ENCODE measurements at regions not wholly inside any gene's neighbourhood (a gene's known extent, or its start where the extent isn't known, plus 50 kb on each side); places are given as distances from the start of the nearest gene placed in this dataset.
"Not testable (repeated sequence)": the region's sequence is repeated elsewhere in the genome, so short reads cannot be mapped to it uniquely, and the experiment has no call there.

DNA sequence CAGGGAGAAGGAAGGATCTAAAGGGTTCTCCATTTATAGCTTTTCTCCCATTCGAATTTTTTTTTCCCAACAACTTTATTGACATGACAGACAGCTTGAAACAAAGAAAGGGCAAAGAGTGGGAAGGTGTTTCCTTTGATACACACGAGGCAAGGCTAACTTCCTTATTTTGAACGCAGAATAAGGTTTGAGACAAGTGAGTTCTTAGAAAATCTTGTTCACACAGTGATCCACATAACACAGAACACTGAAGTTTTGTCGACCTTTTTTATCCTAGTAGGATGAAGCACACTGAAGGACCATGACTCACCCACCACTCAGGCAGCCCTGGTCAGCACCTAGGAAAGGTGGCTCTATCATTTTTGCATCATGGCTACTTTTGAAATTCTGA is 425.8 kb upstream of the MDFIC2 start:
- Mint-ChIP-seq H3K9me3 (no peaks in the 10 kb centered on the region), H3K36me3 (no peaks in the 10 kb centered on the region), H3K27ac (no peak overlapping the region)
- ATAC-seq (no peak), DNase-seq (ENCODE audit: low spot score in 2 of 2) (no peak)

DNA sequence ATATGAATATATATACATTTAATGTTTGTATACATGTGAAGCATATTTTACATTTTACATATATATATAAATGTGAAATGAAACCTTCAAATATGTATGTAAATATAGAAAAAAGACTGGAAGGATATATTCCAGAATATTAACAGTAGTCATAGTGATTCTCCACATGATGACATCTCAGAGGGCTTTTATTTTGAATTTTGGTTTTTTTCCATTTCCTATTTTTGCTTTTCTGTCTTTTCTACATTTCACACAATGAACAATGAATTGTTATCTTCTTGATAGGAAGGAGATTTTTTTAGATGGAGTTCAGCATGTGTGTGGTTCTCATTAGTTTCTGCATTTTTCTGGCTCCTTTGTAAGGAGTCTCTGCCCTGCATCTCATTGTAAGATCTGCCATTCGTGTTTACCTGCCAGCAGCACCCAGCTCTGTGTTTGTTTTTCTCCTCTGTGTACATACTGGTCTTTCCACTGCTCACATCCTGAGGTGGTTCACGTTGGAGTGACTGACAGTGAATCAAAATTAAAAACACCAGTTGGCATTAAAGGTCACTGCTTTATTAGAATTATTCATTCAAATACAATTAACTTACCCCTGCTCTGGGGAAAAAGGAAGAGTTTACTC is 425.3 kb upstream of the MDFIC2 start:
- Mint-ChIP-seq H3K27ac (no peak overlapping the region), H3K9me3 (no peaks in the 10 kb centered on the region), H3K36me3 (no peaks in the 10 kb centered on the region)
- DNase-seq (ENCODE audit: low spot score in 2 of 2), result no peak
- no peak for ATAC-seq

DNA sequence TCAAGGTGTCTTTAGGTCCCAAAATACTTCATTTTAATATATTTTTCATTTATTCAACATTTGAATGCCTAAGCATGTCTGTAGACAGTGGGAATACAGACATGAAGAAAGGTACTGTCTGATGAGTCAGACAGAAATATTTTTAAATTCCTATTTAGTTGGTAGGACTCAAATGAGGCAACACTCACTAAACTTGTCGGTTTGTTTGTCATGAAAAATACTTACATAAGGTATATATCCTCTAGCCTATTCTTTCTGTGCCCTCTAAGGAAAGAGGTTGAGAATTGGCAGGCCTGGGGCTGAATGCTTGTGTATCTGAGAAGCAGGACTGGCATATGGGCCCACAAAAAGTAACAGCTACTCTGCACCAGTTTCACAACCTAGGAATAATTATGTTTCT is 423.6 kb upstream of the MDFIC2 start:
- Mint-ChIP-seq H3K36me3 (no peaks in the 10 kb centered on the region), H3K9me3 (no peaks in the 10 kb centered on the region), H3K27ac (no peak overlapping the region)
- no peak for DNase-seq (ENCODE audit: low spot score in 2 of 2)
- no peak for ATAC-seq

DNA sequence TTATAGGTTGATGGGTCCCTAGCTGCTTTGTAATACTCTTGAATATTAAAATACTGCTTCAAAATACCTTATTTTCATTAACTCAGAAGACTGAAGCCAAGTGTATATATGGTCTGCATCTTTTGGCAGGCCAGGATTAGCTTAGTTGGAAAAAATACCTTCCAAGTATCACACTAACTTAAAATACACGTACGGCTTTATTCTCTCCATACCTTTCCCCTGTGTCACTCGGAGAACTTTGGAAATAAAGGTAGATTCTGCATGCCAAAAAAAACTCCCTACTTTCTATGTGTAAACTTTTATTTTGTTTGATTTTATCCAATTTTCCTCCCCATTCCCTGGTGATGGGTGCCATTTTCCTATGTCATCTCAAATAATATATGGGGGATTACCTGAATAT is 422.3 kb upstream of the MDFIC2 start:
- ATAC-seq (no peak), DNase-seq (ENCODE audit: low spot score in 2 of 2) (no peak)
- Mint-ChIP-seq H3K9me3 (no peaks in the 10 kb centered on the region), H3K27ac (no peak overlapping the region), H3K36me3 (no peaks in the 10 kb centered on the region)

DNA sequence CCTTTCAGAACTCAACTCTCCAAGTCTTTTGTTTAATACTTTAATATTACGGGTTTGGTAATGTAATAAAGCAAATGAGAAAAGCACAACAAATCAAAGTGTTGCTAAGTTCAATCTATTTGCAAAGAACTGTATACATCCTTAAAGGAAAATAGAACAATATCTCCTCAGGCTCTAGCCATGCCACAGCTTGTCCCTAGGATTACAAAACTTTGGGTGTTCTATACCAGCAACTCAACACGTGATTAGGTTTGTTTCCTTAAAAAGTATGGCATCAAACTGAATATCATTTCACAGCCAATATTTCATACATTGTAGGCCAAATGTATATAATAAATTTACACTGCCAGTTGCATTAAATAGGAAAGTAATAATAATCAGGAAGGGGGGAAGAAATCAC is 418.6 kb upstream of the MDFIC2 start:
- ATAC-seq, result no peak
- Mint-ChIP-seq H3K9me3 (no peaks in the 10 kb centered on the region), H3K36me3 (no peaks in the 10 kb centered on the region), H3K27ac (no peak overlapping the region)
- DNase-seq (ENCODE audit: low spot score in 2 of 2), result no peak

DNA sequence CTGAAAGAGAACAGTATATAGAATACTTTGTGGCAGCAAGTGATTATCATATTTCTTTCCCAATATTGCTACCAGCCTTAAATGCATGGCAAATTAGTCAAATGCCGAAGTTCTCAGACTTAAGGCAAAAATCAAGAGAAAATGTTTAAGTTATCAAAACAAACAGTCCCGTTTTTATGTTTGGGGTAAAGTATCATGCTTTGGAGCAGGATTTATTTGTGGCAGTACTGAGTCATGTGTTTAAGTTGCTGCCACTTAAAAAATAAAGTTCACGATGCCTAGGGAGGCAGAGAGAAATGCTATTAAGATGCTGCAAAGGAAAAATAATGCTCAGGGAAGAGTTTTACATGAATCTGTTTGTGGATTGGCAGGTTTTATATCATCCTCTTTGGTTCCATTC is 417.4 kb upstream of the MDFIC2 start:
- Mint-ChIP-seq H3K9me3 (peaks cover 4 to 5% of the 10 kb centered on the region in 2 donors), H3K36me3 (peaks cover 2% of the 10 kb centered on the region in 2 donors), H3K27ac (no peak overlapping the region)
- DNase-seq (ENCODE audit: low spot score in 2 of 2) (no peak), ATAC-seq (no peak)

DNA sequence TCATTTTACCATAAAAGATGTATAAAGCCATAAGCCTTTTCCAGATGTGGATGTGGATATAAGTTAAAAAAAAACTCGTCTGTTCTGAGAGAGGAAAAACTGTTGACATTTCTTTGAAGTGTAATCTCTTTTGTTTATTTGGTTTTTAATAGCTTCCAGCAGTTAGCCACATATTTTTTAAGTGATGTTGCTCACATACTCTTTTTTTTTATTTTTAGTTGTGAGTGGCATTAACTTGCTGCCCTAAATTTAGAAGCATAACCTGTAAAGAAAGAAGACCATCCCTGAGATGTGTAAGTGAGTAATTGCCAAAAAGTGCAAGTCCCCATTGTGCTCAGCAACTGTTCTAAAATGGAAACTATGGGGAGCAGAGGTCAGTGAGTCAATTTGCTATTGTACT is 415.9 kb upstream of the MDFIC2 start:
- Mint-ChIP-seq H3K36me3 (peaks cover 6% of the 10 kb centered on the region in 2 donors), H3K9me3 (peaks cover 8 to 9% of the 10 kb centered on the region in 2 donors), H3K27ac (no peak overlapping the region)
- ATAC-seq, result no peak
- no peak for DNase-seq (ENCODE audit: low spot score in 2 of 2)

DNA sequence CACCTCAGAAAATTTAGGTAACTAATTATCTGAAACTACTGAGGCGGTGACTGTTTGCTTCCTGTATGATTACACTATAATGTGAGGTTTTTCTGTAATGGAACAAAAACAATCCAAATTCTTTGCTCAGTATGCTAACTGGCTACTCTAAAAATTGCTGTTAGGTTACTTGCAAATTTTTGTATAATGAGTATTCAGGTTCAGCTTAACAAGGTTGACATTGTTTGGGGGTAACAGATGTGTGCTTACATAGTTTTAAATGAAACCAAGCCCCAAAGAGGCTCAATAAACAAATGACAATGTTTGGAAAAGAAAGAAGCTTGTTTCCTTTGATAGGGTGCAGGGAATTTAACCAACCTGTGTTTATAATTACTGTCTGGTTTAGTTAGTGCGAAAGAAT is 414.5 kb upstream of the MDFIC2 start:
- no peak for DNase-seq (ENCODE audit: low spot score in 2 of 2)
- Mint-ChIP-seq H3K27ac (no peak overlapping the region), H3K36me3 (peaks cover 6% of the 10 kb centered on the region in 2 donors), H3K9me3 (peaks cover 8 to 9% of the 10 kb centered on the region in 2 donors)
- no peak for ATAC-seq

DNA sequence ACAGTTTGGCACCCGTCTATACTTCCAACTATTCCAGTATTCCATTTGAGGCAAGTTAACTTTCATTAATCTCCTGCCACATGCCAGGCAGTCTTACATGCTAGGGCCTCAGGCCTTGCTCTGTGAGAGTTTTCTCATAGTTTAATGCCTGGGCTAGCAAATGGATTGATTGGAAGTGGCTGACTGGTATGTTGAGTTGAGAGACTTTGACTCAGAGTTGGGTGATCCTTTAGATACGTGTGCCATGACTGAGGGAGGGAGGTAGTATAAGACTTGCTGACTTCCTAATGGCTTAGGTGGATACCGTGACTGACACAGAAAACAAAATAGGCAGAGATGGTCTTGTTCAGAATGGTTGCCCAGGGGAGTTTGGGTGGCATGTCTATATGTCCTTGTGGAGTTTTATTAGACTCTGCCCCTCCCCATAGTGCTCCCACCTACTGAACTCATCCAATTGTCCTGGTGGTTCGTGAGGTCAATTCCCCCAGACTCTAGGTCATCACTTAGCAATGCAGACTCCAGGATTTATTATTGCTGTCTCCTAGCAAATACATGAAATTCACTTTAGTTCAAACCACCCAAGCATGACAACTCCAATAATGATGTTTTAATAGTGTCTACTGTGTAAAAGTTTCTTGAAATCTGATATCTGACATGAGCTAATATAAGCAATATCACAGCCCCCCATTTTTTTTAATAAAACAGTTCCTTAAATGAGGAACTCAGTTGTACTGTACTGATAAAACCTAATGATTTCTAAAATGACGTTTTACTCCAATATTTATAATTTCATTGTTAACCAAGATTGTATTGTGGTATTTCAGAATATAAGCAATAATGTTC is 413.9 kb upstream of the MDFIC2 start:
- no peak overlapping the region for H3K27ac Mint-ChIP-seq
- DNase-seq (ENCODE audit: low spot score in 2 of 2), result no peak
- peaks cover 8 to 9% of the 10 kb centered on the region in 2 donors for H3K9me3 Mint-ChIP-seq
- ATAC-seq, result no peak
- peaks cover 6% of the 10 kb centered on the region in 2 donors for H3K36me3 Mint-ChIP-seq

DNA sequence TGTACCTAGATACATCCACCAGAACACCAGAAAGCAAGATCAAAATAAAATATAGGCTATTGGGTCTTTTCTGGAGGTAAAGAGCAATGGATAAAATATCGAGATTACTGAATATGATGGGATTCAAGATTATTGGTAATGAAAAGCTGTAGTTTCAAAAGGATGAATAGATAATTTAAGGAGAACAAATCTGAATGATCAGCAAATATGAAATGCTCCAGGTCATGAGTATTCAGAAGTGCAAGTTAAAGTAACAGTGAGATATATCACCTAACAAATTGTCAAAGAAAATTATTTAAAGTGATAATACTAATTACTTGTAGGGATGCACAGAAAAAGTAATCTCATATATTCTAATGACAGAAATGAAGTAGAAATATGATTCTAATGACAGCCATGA is 409.6 kb upstream of the MDFIC2 start:
- no peak for ATAC-seq
- Mint-ChIP-seq H3K9me3 (peaks cover 8 to 9% of the 10 kb centered on the region in 2 donors), H3K36me3 (peaks cover 6% of the 10 kb centered on the region in 2 donors), H3K27ac (no peak overlapping the region)
- DNase-seq (ENCODE audit: low spot score in 2 of 2), result no peak

DNA sequence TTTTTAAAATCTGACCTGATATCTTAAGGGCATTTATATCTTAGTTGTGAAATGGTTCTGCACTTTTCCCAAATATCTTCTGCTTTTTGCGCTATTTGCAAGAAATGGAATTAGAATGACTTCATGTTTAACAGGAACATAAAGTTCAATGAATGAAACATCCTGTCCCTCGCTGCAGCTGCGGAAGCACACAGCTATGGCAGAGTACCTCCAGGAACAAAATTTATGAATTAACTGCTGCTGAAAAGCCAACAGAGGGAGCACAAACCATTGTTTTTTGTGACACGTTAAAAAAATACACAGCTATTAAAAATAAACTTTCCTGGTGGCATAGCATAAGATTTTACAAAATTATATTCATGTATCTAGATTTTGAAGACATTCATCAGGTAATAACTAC is 404.4 kb upstream of the MDFIC2 start:
- DNase-seq (ENCODE audit: low spot score in 2 of 2) (no peak), ATAC-seq (no peak)
- peaks cover 14 to 15% of the 10 kb centered on the region in 2 donors for H3K9me3 Mint-ChIP-seq
- no peak overlapping the region for H3K27ac Mint-ChIP-seq
- H3K36me3 Mint-ChIP-seq, result peaks cover 19% of the 10 kb centered on the region in 2 donors

DNA sequence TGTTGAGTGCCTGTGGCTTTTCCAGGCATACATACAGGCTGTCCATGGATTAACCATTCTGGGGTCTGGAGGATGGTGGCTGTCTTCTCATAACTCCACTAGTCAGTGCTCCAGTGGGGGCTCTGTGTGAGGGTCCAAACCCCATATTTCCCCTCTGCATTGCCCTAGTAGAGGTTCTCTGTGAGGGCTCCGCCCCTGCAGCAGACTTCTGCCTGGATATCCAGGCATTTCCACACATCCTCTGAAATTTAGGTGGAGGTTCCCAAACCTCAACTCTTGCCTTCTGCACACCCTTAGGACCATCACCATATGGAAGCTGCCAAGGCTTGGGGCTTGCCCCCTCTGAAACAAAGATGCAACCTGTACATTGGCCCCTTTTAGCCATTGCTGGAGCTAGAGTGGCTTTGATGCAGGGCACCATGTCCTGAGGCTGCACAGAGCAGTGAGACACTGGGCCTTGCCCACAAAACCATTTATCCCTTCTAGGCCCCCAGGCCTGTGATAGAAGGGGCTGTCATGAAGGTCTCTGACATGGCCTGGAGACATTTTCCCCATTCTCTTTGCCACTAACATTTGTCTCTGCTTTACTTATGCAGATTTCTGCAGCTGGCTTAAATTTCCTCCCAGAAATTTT is 400.1 kb upstream of the MDFIC2 start:
- ATAC-seq, result no peak

DNA sequence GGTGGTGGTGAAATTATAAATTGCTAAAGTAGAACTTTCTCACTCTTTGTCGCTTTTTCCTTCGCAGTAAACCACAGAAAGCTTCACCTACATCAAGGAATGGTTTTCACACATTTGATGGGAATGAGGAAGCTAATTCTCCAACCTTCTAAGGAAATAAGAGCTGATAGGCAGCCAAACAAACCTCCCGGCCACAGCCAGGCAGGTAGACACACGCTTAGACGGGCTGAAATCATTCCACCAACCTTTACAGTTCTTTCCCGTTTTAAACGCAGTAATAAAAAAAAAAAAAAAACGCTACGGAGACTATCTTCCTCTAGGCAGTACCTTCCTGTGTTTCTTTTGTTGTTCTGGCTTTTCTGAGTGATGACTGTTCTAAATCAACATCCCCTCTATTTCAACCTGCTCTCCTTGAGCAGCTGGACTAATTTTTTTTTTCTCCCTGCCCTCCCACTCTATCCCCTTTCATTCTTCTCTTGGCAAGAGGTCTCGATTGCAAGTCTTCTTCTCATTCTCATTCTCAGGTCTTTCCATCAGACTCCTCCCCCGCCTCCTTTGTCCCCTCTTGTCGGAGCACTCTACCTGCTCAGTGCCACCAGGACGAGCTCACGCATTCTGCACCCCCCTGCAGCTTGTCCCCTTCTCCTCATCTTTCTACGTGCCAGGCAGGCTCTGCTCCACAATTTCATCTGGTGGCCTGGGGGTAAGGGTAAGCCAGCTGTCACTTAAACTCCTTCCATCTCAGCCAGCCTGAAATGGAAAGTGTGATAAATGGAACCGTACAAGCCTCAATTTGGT is 391.1 kb upstream of the MDFIC2 start:
- DNase-seq (ENCODE audit: low spot score in 2 of 2), result no peak

More for the DNA sequence above, 400.1 kb upstream of the MDFIC2 start:
- no peak for DNase-seq (ENCODE audit: low spot score in 2 of 2)
- H3K27ac Mint-ChIP-seq, result no peak overlapping the region
- H3K9me3 Mint-ChIP-seq, result peaks cover 20 to 24% of the 10 kb centered on the region in 2 donors
- H3K36me3 Mint-ChIP-seq, result peaks cover 22 to 26% of the 10 kb centered on the region in 2 donors

DNA sequence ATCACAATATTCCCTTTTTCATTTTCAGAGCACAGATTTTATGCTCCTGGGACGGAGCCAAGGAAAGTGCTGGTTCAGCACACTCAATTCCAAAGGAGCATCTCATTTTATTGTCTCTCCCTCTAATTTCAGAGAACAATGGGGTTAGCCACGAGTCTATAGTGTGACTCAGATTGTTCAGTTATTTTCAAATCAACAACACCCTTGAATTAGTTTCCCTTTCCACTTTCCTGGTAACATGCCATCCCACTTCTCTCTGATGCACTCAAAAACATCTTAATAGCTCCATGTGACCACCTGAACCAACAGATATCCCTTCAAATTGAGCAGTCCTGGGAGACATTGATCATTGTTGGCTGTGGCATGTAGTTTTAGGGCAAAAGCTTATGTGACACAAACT is 389.7 kb upstream of the MDFIC2 start:
- no peak for DNase-seq (ENCODE audit: low spot score in 2 of 2)
- Mint-ChIP-seq H3K27ac (no peak overlapping the region), H3K36me3 (no peaks in the 10 kb centered on the region), H3K9me3 (peaks cover 0 to 10% of the 10 kb centered on the region in 2 donors)
- peak in 1 of 2 donors; percentile 81 for ATAC-seq

More for the DNA sequence above, 391.1 kb upstream of the MDFIC2 start:
- no peak overlapping the region for H3K27ac Mint-ChIP-seq
- ATAC-seq, result no peak
- H3K36me3 Mint-ChIP-seq, result no peaks in the 10 kb centered on the region
- peaks cover 0 to 10% of the 10 kb centered on the region in 2 donors for H3K9me3 Mint-ChIP-seq

DNA sequence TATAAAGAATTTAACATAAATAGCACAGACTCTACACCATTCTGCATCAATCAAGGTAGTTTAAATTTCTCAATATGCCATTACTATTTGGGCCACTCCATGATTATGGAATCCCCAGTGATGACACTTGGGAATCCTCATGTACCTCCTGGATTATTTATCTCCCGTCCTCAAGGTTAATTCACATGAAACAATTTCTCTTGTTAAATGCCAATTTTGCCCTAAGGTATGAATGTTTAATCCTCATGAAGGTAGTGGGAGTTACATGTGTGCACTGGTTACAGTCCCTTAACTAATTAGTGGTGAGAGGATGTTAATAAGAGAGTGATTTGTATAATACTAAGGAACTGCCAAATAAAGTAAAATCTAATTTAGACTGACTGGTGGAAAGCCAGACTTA is 372.3 kb upstream of the MDFIC2 start:
- Mint-ChIP-seq H3K9me3 (no peaks in the 10 kb centered on the region), H3K27ac (no peak overlapping the region), H3K36me3 (no peaks in the 10 kb centered on the region)
- DNase-seq (ENCODE audit: low spot score in 2 of 2) (no peak), ATAC-seq (no peak)

DNA sequence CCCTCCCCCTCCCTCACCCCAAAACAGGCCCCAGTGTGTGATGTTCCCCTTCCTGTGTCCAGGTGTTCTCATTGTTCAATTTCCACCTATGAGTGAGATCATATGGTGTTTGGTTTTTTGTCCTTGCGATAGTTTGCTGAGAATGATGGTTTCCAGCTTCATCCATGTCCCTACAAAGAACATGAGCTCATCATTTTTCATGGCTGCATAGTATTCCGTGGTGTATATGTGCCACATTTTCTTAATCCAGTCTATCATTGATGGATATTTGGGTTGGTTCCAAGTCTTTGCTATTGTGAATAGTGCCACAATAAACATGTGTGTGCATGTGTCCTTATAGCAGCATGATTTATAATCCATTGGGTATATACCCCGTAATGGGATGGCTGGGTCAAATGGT is 363.4 kb upstream of the MDFIC2 start:
- not testable (repeated sequence) for H3K27ac Mint-ChIP-seq; H3K36me3 Mint-ChIP-seq; H3K9me3 Mint-ChIP-seq; ATAC-seq; DNase-seq (ENCODE audit: low spot score in 2 of 2)
